ENCODE measurements at regions not wholly inside any gene's neighbourhood (a gene's known extent, or its start where the extent isn't known, plus 50 kb on each side); places are given as distances from the start of the nearest gene placed in this dataset.

DNA sequence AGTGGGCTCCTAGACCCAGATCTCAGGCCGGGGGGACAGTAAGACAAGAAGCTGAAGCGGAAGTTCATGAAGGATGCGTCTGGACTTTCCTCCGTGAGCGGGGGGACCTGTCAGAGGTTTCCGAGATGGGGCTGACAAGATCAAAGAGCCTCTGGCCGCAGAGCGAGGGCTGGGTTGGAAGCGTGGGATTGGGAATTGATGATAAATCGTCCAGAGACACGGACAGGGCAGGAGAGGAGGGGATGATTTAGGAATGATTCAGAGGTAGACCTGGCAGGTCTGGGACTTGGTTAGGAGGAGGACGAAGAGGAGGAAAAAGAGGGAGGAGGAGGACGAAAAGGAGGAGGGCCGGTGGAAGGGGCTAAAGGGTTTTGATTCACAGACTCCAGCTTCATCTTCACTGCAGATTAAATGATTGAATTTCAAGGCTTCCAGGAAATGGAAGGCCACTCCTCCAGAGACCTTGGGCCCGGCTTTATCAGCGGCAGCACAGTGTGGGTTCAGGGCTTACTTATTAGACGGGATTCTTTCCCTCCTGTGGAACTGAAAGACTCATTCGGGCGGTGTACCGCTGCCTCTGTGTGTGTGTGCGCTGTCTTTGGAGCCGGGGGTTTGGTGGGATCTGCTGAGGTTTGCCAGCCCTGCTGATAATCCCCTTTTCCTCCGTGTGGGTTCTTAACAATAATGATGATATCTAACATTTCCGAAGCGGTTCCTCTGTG lies 85.7 kb upstream of the SLC45A1 start:
- TF ChIP-seq CTCF (IDR thresholded peaks at IDR 0.05; ENCODE audit: poor library complexity) (no peak), EZH2 (IDR thresholded peaks at IDR 0.05; ENCODE audit: borderline replicate concordance) (no peak)

Measured in hepatocyte (in vitro differentiated cells).